Inflammatory macrophage (primary cell): ENCODE measurements at regions not wholly inside any gene's neighbourhood (a gene's known extent, or its start where the extent isn't known, plus 50 kb on each side); places are given as distances from the start of the nearest gene placed in this dataset.
"Not testable (repeated sequence)": the region's sequence is repeated elsewhere in the genome, so short reads cannot be mapped to it uniquely, and the experiment has no call there.

Experiments
- DNase-seq, 2 donors: peaks; one replicate each; pipeline ENCODE4 v3.0.0-alpha.2; 2020 to 2022

DNA sequence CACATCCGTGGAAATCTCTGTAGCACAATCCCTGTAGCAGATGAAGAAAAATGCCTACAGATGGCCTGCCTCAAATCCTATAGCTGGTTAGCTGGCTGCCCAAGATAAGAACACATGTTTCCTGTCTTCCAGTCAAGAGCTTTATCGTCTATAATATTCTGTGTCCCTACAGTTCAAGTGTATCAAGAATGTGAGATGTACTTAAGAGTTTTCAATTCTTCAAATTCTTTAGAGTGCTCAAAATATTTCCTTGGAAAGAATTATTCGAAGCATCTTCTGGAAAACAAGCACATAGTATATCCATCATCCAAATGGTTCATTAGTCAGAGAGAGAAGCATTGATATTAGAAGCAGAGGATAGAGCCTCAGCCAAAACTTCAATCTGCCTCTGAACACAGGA is 239.8 kb downstream of the COG6 start:
- no peak for DNase-seq

GRCh38 chr13:39897636-39898035 is 242.2 kb downstream of the COG6 start:
- no peak for DNase-seq

- no peak for DNase-seq
Measured at GRCh38 chr13:39900106-39900750, 244.8 kb downstream of the COG6 start.

GRCh38 chr13:39904959-39905358 is 249.5 kb downstream of the COG6 start:
- no peak for DNase-seq

GRCh38 chr13:39909634-39910033 is 254.2 kb downstream of the COG6 start:
- no peak for DNase-seq

DNA sequence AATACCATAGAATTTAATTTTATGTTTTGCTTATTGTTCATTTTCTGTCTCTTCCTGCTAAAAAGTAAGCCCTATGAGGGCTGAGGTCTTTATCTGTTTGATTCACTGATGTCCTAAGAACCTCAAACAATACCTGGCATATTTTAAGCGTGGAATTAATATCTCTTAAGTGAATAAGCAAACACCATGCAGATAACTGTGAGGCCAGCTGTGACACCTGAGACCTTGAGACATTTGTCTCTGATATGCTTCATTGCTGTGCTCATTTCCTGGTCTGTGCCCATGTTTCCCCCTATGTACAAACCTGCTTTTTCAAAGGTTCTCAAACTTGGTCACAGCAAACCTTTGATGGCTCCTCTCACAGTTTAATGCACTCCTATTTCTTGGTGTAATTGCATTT is 254.6 kb downstream of the COG6 start:
- DNase-seq: no peak

DNA sequence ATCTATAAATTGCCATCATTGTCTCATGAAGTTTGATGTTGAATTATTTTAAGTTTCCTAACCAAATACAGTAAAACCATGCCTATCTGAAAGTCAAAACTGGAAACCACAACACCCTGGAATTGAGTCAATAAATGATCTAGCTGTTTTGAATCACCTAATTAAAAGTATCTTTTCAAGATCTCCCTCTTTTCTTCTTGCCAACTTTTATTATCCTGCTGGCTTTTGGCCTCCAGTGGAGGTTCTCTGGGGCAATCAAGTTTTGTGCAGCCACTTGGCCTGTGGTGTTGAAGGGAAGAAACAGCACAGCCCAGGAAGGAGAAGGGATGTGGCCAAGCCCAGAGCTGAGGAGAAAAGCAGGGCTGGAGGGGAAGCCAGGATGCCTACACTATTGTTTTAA is 255.4 kb downstream of the COG6 start:
- DNase-seq: no peak

GRCh38 chr13:39913339-39913738 is 257.9 kb downstream of the COG6 start:
- no peak for DNase-seq

DNA sequence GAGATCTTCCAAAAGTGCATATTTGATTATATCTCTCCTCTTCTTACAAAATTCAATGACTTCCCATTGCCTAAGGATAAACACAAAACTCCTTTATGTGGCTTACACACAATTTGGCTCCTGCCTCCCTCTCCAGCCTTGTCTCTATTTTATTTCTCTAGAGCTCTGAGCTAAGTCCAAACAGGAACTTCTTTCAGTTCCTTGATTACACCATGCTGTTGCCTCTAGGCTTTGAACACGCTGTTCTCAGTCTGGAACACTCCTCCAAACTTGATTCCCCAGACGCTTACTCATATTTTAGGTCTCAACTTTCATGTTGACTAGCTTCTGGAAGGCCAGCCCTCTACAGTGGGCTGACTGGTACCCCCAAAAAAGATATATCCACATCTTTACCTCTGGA is 258.5 kb downstream of the COG6 start:
- no peak for DNase-seq

DNA sequence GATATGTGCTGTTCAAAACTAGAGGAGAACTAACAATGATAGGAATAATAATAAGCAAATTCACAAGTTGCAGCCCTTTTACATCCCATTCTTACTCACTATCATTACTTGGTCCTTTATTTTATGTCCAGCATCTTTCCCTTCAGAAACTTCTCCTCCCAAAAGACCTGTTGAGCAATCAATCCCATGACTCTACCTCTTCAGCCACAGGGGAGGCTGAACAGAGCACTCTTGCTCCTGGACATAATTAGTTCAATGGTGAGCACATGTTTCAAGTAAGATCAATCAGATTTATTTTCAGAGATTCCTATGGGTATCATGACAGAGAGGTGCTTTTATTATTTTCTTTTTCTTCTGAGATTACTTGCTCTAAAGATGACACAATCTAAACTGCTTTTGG is 260.0 kb downstream of the COG6 start:
- no peak for DNase-seq

DNA sequence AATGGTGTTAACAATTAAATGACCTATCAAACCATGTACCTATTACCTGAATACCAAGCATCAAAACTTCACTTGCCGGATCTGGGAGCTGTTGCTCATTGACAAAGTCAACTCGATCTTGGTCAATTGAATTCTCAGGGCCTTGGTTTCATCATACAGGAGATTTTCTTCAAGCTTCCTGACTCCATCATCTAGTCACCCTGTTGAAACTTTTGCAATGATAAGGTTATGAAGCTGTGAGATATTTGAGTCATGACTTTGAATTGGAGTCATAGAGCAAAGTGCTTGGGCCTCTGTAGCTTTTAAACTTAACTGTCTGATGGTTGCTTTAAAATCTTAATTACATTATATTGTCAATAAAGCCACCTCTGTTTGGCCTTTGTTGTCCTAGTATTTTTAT is 260.9 kb downstream of the COG6 start:
- no peak for DNase-seq

DNA sequence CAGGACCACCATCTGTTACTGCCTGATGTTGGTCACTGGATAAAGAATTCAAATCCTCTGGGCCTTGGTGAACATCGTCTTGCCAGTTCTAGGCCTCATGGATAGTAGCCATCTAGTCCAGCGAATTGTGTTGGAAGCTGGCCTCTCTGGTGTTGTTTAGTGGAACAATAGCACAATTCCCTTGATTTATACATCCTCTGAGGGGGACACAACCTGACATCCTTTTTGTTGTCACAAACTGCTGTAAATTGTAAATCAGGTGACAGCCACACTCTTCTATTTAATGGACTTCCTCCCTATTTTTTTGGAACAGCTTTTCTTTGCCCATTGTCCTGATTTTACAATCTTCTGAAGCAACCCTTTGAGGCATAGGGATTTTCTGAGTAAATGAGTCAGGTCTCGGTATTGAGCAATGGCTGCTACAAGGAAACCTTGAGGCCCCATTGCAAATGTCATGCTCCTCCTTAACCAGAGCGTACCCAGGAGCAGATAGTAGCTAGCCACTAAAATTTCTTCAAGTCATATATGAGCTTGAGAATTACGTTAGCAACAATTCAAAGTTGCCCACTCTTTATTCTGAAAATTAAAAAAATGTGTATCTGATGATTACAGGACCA is 263.3 kb downstream of the COG6 start:
- DNase-seq: no peak

DNA sequence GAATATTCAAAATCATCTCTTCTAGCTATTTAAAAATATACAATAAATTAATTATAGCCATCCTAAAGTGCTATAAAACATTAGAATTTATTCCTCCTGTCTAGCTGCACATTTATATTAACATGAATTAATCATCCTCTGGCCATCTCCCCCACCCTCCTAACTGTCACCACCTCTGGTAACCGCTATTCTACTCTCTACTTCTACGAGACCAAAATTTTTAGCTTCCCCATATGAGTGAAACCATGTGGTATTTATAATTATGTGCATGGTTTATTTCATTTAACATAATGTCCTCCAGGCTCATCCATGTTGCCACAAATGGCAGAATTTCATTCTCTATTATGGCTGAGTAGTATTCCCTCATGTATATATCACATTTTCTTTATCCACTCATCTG is 265.2 kb downstream of the COG6 start:
- DNase-seq: no peak

DNA sequence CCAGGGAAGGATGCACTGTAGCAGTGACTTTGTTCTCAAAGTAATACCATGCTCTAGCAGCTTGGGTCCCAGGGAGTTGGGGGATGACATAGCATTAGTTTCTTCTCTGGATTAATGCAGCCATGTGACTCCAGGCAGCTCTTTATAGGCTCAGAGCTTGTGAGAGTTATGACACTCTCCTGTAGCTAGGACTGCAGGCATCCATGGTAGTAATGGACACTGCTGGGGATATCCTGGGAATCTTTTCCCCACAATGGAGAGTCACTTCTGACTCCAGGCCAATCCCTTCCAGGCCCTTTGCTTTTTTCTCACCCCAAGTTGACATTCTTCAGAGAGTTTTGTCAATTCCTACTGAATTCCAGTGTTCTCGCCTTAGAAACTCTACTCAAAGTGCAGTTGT is 270.9 kb downstream of the COG6 start:
- no peak for DNase-seq

- no peak for DNase-seq
Measured at GRCh38 chr13:39928261-39928660, 272.8 kb downstream of the COG6 start.

DNA sequence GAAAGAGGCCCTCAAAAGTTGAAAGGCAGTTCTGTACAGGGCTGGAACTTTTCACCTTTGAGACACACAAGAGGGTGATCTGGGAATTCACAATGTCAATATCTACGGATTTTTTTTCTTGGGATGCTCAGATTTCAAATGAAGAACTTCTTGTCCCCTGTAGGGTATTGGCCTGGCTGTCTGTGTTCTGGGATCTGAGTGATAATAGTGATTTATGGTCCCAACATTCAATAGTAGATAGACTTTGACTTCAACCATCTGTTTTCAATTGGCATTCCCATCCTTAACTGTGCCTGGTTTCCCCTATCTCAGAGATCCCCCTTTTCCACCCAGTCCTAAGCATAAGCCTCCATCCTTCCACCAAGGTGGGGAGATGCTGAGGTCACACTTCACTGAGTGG is 274.1 kb downstream of the COG6 start:
- DNase-seq: no peak

DNA sequence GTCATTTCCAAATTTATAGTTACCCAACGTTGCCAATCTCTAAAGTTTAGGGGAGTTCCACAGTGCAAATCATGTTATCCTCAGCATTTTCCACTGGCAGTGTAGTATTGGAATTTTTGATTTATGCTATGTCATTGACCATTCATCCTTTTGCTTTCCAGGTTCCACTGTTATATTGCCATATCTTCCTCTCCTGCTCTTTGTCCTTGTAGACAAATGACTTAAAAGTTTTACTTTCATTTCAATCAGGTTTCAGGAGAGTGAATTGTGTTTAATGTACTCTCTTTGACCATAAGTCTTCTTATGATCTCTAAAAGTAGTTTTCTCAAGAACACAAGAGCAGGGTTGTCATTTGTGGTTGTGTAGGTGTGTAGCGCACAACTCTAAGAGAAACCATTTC is 274.6 kb downstream of the COG6 start:
- no peak for DNase-seq

GRCh38 chr13:39930544-39931444 is 275.3 kb downstream of the COG6 start:
- no peak for DNase-seq

GRCh38 chr13:39931505-39931904 is 276.0 kb downstream of the COG6 start:
- no peak for DNase-seq

DNA sequence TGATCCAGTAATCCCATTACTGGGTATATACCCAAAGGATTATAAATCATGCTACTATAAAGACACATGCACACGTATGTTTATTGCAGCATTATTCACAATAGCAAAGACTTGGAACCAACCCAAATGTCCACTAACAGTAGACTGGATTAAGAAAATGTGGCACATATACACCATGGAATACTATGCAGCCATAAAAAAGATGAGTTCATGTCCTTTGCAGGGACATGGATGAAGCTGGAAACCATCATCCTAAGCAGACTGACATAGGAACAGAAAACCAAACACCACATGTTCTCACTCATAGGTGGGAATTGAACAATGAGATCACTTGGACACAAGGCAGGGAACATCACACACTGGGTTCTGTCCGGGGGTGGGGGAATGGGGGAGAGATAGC is 277.1 kb downstream of the COG6 start:
- not testable (repeated sequence) for DNase-seq

- DNase-seq: no peak
Measured at GRCh38 chr13:39935155-39935554, 279.7 kb downstream of the COG6 start.

GRCh38 chr13:39938596-39938995 is 283.1 kb downstream of the COG6 start:
- no peak for DNase-seq

DNA sequence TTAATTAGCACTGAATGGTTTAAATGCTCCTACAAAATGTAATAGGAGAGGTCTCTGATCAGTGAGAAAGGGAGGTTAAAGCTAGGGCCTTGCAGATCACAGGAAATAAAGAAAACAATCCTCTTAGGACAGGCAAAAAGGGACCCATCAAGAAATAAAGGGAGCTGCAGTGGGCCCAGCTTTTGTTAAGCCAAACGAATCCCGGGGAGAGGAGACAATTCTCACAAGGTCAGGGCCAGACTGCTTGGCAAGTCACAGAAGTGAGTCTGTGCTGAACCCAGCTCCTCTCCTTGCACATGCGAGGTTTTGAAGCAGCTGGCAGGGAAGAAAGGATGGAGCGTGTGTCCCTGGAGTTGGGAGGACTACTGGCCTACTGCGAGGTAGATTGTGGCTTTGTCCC is 285.8 kb downstream of the COG6 start:
- no peak for DNase-seq
